Gastrocnemius medialis (tissue), 4 donors: ENCODE measurements at regions not wholly inside any gene's neighbourhood (a gene's known extent, or its start where the extent isn't known, plus 50 kb on each side); places are given as distances from the start of the nearest gene placed in this dataset.

Source experiments
- ATAC-seq, 2 donors: fragments of 150-250 bp; one replicate each; pipeline ENCODE4 v1.9.1; 2016
- DNase-seq, 2 donors: peaks; one replicate each; pipeline ENCODE4 v3.0.0-alpha.2; 2019
- H3K27ac ChIP-seq, 4 donors: fragments of 200-600 bp; sonication (generic); 1 replicate in 1 of 4; 2 replicates in 3 of 4; pipeline ENCODE4 v1.5.1; 2016 to 2018; ENCODE audit warnings: mild to moderate bottlenecking in 2 of 4, moderate library complexity in 1 of 4
- H3K27me3 ChIP-seq, 3 donors: fragments of 200-600 bp; sonication (generic) in 2 of 3; 1 replicate in 1 of 3; 2 replicates in 2 of 3; pipeline versions ENCODE4 v1.5.1 to v1.6.0; 2016 to 2019; ENCODE audit warnings: mild to moderate bottlenecking in 1 of 3, moderate library complexity in 1 of 3
- H3K36me3 ChIP-seq, 2 donors: fragments of 200-600 bp; sonication (generic) in 1 of 2; one replicate each; pipeline ENCODE4 v1.5.1; 2017 to 2018
- H3K4me1 ChIP-seq, 2 donors: fragments of 200-600 bp; sonication (generic) in 1 of 2; one replicate each; pipeline ENCODE4 v1.5.1; 2016 to 2017; ENCODE audit warnings: mild to moderate bottlenecking in 2 of 2
- H3K4me3 ChIP-seq, 4 donors: fragments of 200-600 bp; sonication (generic) in 3 of 4; 1 replicate in 1 of 4; 2 replicates in 3 of 4; pipeline ENCODE4 v1.5.1; 2016 to 2019; ENCODE audit warnings: mild to moderate bottlenecking in 2 of 4
- H3K9me3 ChIP-seq, 3 donors: fragments of 200-600 bp; sonication (generic) in 2 of 3; 1 replicate in 1 of 3; 2 replicates in 2 of 3; pipeline ENCODE4 v1.5.1; 2016 to 2019
- POLR2A ChIP-seq, 2 donors: fragments of 450-650 bp; IDR thresholded peaks; one replicate each; pipeline ENCODE4 v1.6.1; 2017; ENCODE audit warnings: antibody characterized with exemption in 2 of 2, mild to moderate bottlenecking in 2 of 2, moderate library complexity in 2 of 2
- in situ Hi-C, 4 donors: fragments of 200-750 bp; cut with MboI; loops; one replicate each; pipeline versions ENCODE4 v1.15.0 to v1.8.0; 2017; ENCODE audit warnings: low sequenced_read_pairs in 4 of 4
- intact Hi-C: fragments of 100-400 bp; cut with DNase I; formaldehyde crosslinking; loops from one replicate; pipeline ENCODE4 v1.15.1; 2023; ENCODE audit warnings: low total_unique reads
- TF ChIP-seq, protein P1 (sequence below), 5 experiments: fragments of 450-650 bp in 3 of 5; fragments of 200-600 bp in 2 of 5; sonication (generic) in 2 of 5; IDR thresholded peaks in 4 of 5; conservative IDR thresholded peaks in 1 of 5; 1 replicate in 4 of 5; 2 replicates in 1 of 5; pipeline ENCODE4 v1.5.1; 2016 to 2019; ENCODE audit warnings: antibody characterized with exemption in 5 of 5, mild to moderate bottlenecking in 3 of 5, moderate library complexity in 3 of 5

DNA sequence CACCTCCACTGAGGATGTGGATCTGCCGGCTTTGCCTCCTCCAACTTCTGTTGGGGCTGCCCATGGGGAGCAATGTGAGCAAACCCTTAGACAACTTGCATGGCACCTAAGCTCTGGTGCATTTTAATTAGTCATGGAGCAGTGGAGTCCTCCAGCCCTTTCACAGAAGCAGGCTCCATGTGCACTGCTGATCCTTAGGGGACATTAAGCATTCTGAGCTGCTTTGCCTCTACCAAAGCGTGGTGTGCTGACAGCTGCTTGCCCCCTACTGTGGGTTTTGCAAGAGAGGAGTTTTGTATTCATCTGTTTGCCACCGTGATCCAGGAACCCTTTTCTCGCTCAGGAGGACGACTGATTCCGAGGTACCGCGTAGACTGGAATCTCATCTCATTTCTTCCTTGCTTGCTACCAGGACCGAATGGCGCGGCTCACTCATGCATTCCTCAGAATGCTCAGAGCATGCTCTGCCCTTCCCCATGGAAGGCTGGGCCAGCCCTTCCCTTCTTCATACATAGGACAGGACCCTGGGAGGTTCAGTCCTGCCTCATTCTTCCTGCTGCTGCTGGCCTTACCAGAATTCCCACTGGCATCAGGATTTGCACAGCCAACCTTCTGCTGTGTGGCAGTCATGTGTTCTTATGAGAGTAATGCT, 432.5 kb downstream of the GADD45G start:
- in situ Hi-C loops: no loop called here
- Histone ChIP-seq H3K4me3 (no peak overlapping the region), H3K9me3 (no peaks in the 10 kb centered on the region), H3K27ac (no peak overlapping the region), H3K36me3 (no peaks in the 10 kb centered on the region), H3K4me1 (no peaks in the 10 kb centered on the region), H3K27me3 (no peaks in the 10 kb centered on the region)
- intact Hi-C loops: loop anchor here (10.0 kb wide), 1 partner anchor 242 kb away; no protein-coding TSS in a partner anchor
- TF ChIP-seq POLR2A (IDR thresholded peaks at IDR 0.05): no peak
- TF ChIP-seq, protein P1, sequence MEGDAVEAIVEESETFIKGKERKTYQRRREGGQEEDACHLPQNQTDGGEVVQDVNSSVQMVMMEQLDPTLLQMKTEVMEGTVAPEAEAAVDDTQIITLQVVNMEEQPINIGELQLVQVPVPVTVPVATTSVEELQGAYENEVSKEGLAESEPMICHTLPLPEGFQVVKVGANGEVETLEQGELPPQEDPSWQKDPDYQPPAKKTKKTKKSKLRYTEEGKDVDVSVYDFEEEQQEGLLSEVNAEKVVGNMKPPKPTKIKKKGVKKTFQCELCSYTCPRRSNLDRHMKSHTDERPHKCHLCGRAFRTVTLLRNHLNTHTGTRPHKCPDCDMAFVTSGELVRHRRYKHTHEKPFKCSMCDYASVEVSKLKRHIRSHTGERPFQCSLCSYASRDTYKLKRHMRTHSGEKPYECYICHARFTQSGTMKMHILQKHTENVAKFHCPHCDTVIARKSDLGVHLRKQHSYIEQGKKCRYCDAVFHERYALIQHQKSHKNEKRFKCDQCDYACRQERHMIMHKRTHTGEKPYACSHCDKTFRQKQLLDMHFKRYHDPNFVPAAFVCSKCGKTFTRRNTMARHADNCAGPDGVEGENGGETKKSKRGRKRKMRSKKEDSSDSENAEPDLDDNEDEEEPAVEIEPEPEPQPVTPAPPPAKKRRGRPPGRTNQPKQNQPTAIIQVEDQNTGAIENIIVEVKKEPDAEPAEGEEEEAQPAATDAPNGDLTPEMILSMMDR (IDR thresholded peaks at IDR 0.05 in 4 of 5, conservative IDR thresholded peaks at IDR 0.05 in 1 of 5): no peak
- ATAC-seq (no peak), DNase-seq (no peak)

DNA sequence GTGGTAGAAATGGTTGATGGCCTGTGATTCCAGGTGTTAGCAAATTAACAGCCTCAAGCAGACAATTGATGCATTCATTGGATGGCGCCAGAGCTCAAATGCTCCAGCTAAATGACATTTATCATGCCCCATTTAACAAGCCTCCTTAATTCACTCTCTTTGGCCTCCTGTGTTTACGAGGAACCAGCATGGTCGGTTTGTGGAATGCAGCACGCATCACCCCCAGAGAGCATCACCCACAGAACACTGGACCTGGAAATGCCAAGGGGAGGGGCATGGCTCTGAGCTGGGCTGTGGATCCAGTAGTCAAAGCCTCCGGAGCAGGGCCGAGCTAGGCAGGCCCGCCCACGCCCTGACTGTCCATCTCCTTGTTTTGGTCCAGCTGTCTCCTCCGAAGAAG, 434.0 kb downstream of the GADD45G start:
- Histone ChIP-seq H3K4me1 (no peaks in the 10 kb centered on the region), H3K27me3 (no peaks in the 10 kb centered on the region), H3K4me3 (no peak overlapping the region), H3K9me3 (no peaks in the 10 kb centered on the region), H3K36me3 (no peaks in the 10 kb centered on the region), H3K27ac (no peak overlapping the region)
- no peak for TF ChIP-seq POLR2A (IDR thresholded peaks at IDR 0.05)
- TF ChIP-seq, protein P1 (IDR thresholded peaks at IDR 0.05 in 4 of 5, conservative IDR thresholded peaks at IDR 0.05 in 1 of 5): no peak
- DNase-seq (no peak), ATAC-seq (no peak)
- intact Hi-C loops (loop anchor here (10.0 kb wide), 1 partner anchor 244 kb away; no protein-coding TSS in a partner anchor), in situ Hi-C loops (no loop called here)

DNA sequence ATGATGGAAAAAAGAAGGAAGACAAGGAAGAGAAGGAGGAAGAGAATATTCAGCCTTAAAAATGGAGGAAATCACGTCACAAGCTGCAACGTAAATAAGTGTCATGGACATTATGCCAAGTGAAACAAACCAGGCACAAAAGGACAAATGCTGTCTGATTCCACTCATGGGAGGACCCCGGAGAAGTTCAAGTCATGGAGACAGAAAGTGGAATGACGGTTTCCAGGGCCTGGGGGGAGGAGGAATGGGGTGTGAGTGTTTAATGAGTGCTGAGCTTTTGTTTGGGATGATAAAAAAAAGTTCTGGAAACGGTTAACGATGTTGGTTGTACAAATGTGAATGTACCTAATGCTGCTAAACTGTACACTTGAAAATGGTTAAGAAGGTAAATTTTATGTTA, 439.5 kb downstream of the GADD45G start:
- H3K4me3 ChIP-seq: no peak overlapping the region
- TF ChIP-seq POLR2A (IDR thresholded peaks at IDR 0.05): no peak
- TF ChIP-seq, protein P1 (IDR thresholded peaks at IDR 0.05 in 4 of 5, conservative IDR thresholded peaks at IDR 0.05 in 1 of 5): no peak
- H3K27ac ChIP-seq: no peak overlapping the region
- H3K9me3 ChIP-seq: no peaks in the 10 kb centered on the region
- DNase-seq (no peak), ATAC-seq (no peak)
- in situ Hi-C loops: no loop called here
- intact Hi-C loops: no loop called here
- no peaks in the 10 kb centered on the region for H3K27me3 ChIP-seq
- no peaks in the 10 kb centered on the region for H3K36me3 ChIP-seq
- H3K4me1 ChIP-seq: no peaks in the 10 kb centered on the region

DNA sequence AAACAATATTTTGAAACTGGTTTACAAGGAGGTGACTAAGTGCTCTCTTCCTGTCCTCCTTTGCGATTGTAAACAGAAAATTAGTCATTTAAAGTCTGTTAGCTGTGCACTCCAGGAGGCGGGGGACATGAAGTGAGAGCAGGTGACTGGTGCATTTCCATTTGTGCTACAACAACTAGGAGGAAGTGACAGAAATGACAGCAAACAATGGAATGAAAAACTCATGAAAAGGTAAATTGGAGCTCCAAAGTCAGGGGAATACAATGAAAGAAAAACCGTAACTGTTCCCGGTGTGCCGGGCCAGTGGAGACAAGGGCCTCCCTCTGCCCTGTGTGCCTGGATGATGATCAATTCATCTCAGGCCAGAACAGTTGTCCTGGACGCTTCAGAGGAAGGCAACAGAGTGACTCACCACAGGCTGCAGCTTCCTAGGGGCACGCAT, 439.9 kb downstream of the GADD45G start:
- in situ Hi-C loops: no loop called here
- Histone ChIP-seq H3K27ac (no peak overlapping the region), H3K4me1 (no peaks in the 10 kb centered on the region), H3K9me3 (no peaks in the 10 kb centered on the region), H3K4me3 (no peak overlapping the region), H3K27me3 (no peaks in the 10 kb centered on the region), H3K36me3 (no peaks in the 10 kb centered on the region)
- intact Hi-C loops: no loop called here
- TF ChIP-seq, protein P1 (IDR thresholded peaks at IDR 0.05 in 4 of 5, conservative IDR thresholded peaks at IDR 0.05 in 1 of 5): no peak
- no peak for TF ChIP-seq POLR2A (IDR thresholded peaks at IDR 0.05)
- ATAC-seq (no peak), DNase-seq (no peak)
